AG09309 (cell line): ENCODE measurements at regions not wholly inside any gene's neighbourhood (a gene's known extent, or its start where the extent isn't known, plus 50 kb on each side); places are given as distances from the start of the nearest gene placed in this dataset.

Experiments used
- DNase-seq: peaks from one replicate; pipeline ENCODE4 v3.0.0-alpha.2; 2010; ENCODE audit warnings: low read depth
- H3K4me3 ChIP-seq: 2 replicates; pipeline ENCODE4 v1.5.1; 2011; ENCODE audit warnings: mild to moderate bottlenecking, low read depth, low read length, moderate library complexity; ENCODE audit not compliant: control insufficient read depth
- TF ChIP-seq, protein P1 (sequence below): IDR thresholded peaks from 2 replicates; pipeline ENCODE4 v1.5.1; 2011; ENCODE audit warnings: mild to moderate bottlenecking, low read depth, low read length, inconsistent platforms; ENCODE audit not compliant: insufficient read depth, control insufficient read depth; ENCODE audit errors: missing control alignments

- H3K4me3 ChIP-seq: no peak overlapping the region
- TF ChIP-seq, protein P1, sequence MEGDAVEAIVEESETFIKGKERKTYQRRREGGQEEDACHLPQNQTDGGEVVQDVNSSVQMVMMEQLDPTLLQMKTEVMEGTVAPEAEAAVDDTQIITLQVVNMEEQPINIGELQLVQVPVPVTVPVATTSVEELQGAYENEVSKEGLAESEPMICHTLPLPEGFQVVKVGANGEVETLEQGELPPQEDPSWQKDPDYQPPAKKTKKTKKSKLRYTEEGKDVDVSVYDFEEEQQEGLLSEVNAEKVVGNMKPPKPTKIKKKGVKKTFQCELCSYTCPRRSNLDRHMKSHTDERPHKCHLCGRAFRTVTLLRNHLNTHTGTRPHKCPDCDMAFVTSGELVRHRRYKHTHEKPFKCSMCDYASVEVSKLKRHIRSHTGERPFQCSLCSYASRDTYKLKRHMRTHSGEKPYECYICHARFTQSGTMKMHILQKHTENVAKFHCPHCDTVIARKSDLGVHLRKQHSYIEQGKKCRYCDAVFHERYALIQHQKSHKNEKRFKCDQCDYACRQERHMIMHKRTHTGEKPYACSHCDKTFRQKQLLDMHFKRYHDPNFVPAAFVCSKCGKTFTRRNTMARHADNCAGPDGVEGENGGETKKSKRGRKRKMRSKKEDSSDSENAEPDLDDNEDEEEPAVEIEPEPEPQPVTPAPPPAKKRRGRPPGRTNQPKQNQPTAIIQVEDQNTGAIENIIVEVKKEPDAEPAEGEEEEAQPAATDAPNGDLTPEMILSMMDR: no peak
- no peak for DNase-seq
Measured at GRCh38 chr12:58976146-58976545, 55.8 kb upstream of the LRIG3 start.
